SK-N-SH (cell line): ENCODE measurements at regions not wholly inside any gene's neighbourhood (a gene's known extent, or its start where the extent isn't known, plus 50 kb on each side); places are given as distances from the start of the nearest gene placed in this dataset.
A peak's percentile ranks its signal among the peaks of the same experiment; 100 is the strongest.

Experiments used
- CTCF ChIA-PET: fragments of 300-600, 350-600 bp; formaldehyde crosslinking; extraction: SDS; loops from one replicate; lab custom pipeline; 2021; lab: Yijun Ruan, JAX
- POLR2A ChIA-PET: fragments of 350-600 bp; sonication (Branson Sonifier 250); formaldehyde crosslinking; extraction: SDS; loops from one replicate; lab custom pipeline; 2020; ENCODE audit warnings: antibody characterized with exemption, inconsistent platforms; lab: Yijun Ruan, JAX
- DNase-seq: peaks from one replicate; pipeline ENCODE4 v3.0.0; 2012
- H2AFZ ChIP-seq: fragments of 200-600 bp; sonication (generic); 2 replicates; pipeline ENCODE4 v1.8.1; 2016; ENCODE audit warnings: antibody characterized with exemption, mild to moderate bottlenecking, low read depth
- H3F3A ChIP-seq: fragments of 200-600 bp; sonication (generic); replicated peaks from 2 replicates; pipeline ENCODE3; 2016; ENCODE audit warnings: antibody characterized with exemption, mild to moderate bottlenecking; ENCODE audit not compliant: insufficient read depth
- H3K27ac ChIP-seq, 2 experiments: fragments of 200-500 bp in 1 of 2; fragments of 200-600 bp in 1 of 2; sonication (Bioruptor generic) in 1 of 2; sonication (generic), shearing (Covaris generic) in 1 of 2; 2 replicates each; pipeline versions ENCODE4 v1.5.1 to v1.6.1; 2014 to 2016; ENCODE audit warnings: low read depth in 2 of 2, inconsistent platforms in 1 of 2, low read length in 1 of 2, mild to moderate bottlenecking in 1 of 2, mixed read lengths in 1 of 2
- H3K27me3 ChIP-seq: fragments of 200-600 bp; sonication (generic), shearing (Covaris generic); 2 replicates; pipeline ENCODE4 v1.6.1; 2016; ENCODE audit warnings: mixed run types; ENCODE audit not compliant: insufficient read depth
- H3K36me3 ChIP-seq, 2 experiments: fragments of 200-500 bp in 1 of 2; fragments of 200-600 bp in 1 of 2; sonication (Bioruptor generic) in 1 of 2; sonication (generic) in 1 of 2; replicated peaks in 1 of 2; 2 replicates each; pipeline versions ENCODE3 to v1.5.1; 2014 to 2016; ENCODE audit warnings: low read length in 1 of 2, mild to moderate bottlenecking in 1 of 2; ENCODE audit not compliant: insufficient read depth in 2 of 2, control insufficient read depth in 1 of 2
- H3K4me1 ChIP-seq, 2 experiments: fragments of 200-500 bp in 1 of 2; fragments of 200-600 bp in 1 of 2; sonication (Bioruptor generic) in 1 of 2; sonication (generic), shearing (Covaris generic) in 1 of 2; 2 replicates each; pipeline versions ENCODE4 v1.5.1 to v1.6.1; 2014 to 2016; ENCODE audit warnings: low read depth in 1 of 2, low read length in 1 of 2, mixed run types in 1 of 2; ENCODE audit not compliant: insufficient read depth in 2 of 2, control insufficient read depth in 1 of 2
- H3K4me2 ChIP-seq: fragments of 200-600 bp; sonication (generic), shearing (Covaris generic); 2 replicates; pipeline ENCODE4 v1.6.1; 2017; ENCODE audit warnings: mixed run types
- H3K4me3 ChIP-seq, 2 experiments: fragments of 200-500 bp in 1 of 2; fragments of 200-600 bp in 1 of 2; sonication (Bioruptor generic) in 1 of 2; sonication (generic), shearing (Covaris generic) in 1 of 2; 2 replicates each; pipeline versions ENCODE4 v1.5.1 to v1.8.1; 2014 to 2016; ENCODE audit warnings: low read depth in 2 of 2, inconsistent platforms in 1 of 2, low read length in 1 of 2, mild to moderate bottlenecking in 1 of 2, mixed read lengths in 1 of 2, moderate library complexity in 1 of 2
- H3K79me2 ChIP-seq: fragments of 200-600 bp; sonication (generic); 2 replicates; pipeline ENCODE4 v1.8.1; 2017; ENCODE audit warnings: mild to moderate bottlenecking; ENCODE audit not compliant: insufficient read depth
- H3K9ac ChIP-seq: fragments of 200-600 bp; sonication (generic); 2 replicates; pipeline ENCODE4 v1.6.1; 2017; ENCODE audit warnings: mixed run types
- H3K9me2 ChIP-seq: fragments of 200-600 bp; sonication (generic); 2 replicates; pipeline ENCODE4 v1.6.1; 2017; ENCODE audit warnings: mixed run types
- H3K9me3 ChIP-seq: fragments of 200-600 bp; sonication (generic); 2 replicates; pipeline ENCODE4 v1.6.1; 2017; ENCODE audit warnings: mixed run types, mild to moderate bottlenecking, moderate library complexity
- H4K20me1 ChIP-seq: fragments of 200-600 bp; sonication (generic); 2 replicates; pipeline ENCODE4 v1.6.1; 2017; ENCODE audit warnings: mild to moderate bottlenecking, mixed run types; ENCODE audit not compliant: insufficient read depth
- CHD2 ChIP-seq: fragments of 150-350 bp; IDR thresholded peaks from 2 replicates; pipeline ENCODE4 v1.6.1; 2018; ENCODE audit warnings: low read length; ENCODE audit not compliant: partially characterized antibody
- MEF2A ChIP-seq: IDR thresholded peaks from 2 replicates; pipeline ENCODE4 v1.4.0; 2012; ENCODE audit warnings: low read depth, borderline replicate concordance
- NFIC ChIP-seq: IDR thresholded peaks from 2 replicates; pipeline ENCODE4 v1.4.0; 2012; ENCODE audit warnings: borderline replicate concordance
- POLR2AphosphoS5 ChIP-seq: IDR thresholded peaks from 2 replicates; pipeline ENCODE4 v1.6.1; 2012; ENCODE audit warnings: low read depth, low read length
- SIN3A ChIP-seq: IDR thresholded peaks from 2 replicates; pipeline ENCODE4 v1.6.1; 2012; ENCODE audit warnings: low read depth, mild to moderate bottlenecking, low read length, moderate library complexity, borderline replicate concordance
- SMC3 ChIP-seq: IDR thresholded peaks from 2 replicates; pipeline ENCODE4 v1.6.1; 2012; ENCODE audit warnings: low read depth, low read length, improper control_type of control experiment
- TAF1 ChIP-seq: IDR thresholded peaks from 2 replicates; pipeline ENCODE4 v1.6.1; 2012; ENCODE audit warnings: low read depth, mild to moderate bottlenecking, low read length, moderate library complexity, borderline replicate concordance
- ZBTB33 ChIP-seq: IDR thresholded peaks from 2 replicates; pipeline ENCODE4 v1.4.0; 2012; ENCODE audit warnings: low read depth, borderline replicate concordance
- WGBS: methylation state at CpG from one replicate; pipeline ENCODE4 v1.1.6; 2017; ENCODE audit warnings: low lambda C conversion rate; 5-methylcytosine and 5-hydroxymethylcytosine counted together
- TF ChIP-seq, protein P1 (sequence below): fragments of 200-600 bp; sonication (generic); IDR thresholded peaks from 2 replicates; pipeline ENCODE4 v1.6.1; 2017; ENCODE audit warnings: antibody characterized with exemption, mild to moderate bottlenecking, moderate library complexity

DNA sequence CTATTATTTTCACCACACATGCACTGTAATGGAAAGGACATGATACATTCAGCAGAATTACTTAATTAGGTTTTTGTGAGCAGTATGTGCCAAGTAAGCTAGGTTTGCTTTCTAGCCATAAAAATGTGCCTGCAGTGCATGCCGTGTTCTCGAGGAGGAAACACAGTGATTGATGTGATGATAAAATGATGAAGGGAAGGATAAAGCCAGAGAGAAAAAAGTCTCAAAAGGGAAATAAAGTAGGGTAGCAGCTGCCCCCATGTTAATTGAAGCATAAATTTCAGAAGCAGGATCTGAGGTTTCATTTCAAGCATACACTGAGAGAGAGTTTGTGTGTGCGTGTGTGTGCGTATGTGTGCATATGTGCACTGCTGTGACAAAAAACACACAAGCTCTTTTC is 714.2 kb upstream of the C9orf72 start (continued):
- TF ChIP-seq ZBTB33 (no peak), MEF2A (no peak), NFIC (no peak)
- TF ChIP-seq, protein P1, sequence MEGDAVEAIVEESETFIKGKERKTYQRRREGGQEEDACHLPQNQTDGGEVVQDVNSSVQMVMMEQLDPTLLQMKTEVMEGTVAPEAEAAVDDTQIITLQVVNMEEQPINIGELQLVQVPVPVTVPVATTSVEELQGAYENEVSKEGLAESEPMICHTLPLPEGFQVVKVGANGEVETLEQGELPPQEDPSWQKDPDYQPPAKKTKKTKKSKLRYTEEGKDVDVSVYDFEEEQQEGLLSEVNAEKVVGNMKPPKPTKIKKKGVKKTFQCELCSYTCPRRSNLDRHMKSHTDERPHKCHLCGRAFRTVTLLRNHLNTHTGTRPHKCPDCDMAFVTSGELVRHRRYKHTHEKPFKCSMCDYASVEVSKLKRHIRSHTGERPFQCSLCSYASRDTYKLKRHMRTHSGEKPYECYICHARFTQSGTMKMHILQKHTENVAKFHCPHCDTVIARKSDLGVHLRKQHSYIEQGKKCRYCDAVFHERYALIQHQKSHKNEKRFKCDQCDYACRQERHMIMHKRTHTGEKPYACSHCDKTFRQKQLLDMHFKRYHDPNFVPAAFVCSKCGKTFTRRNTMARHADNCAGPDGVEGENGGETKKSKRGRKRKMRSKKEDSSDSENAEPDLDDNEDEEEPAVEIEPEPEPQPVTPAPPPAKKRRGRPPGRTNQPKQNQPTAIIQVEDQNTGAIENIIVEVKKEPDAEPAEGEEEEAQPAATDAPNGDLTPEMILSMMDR = no peak

GRCh38 chr9:28289746-28290145 is 716.5 kb upstream of the C9orf72 start:
- no peaks in the 10 kb centered on the region for H4K20me1 ChIP-seq
- H3K4me2 ChIP-seq = no peak overlapping the region
- H3F3A ChIP-seq = no peaks in the 10 kb centered on the region
- no peaks in the 10 kb centered on the region; a peak in 2 of 4 replicates for H3K4me1 ChIP-seq
- H3K36me3 ChIP-seq = no peaks in the 10 kb centered on the region
- no peak for DNase-seq
- H3K4me3 ChIP-seq = no peak overlapping the region
- H3K9ac ChIP-seq = no peak overlapping the region
- POLR2A ChIA-PET = no interaction called here
- no peaks in the 10 kb centered on the region for H3K9me3 ChIP-seq
- H3K9me2 ChIP-seq = no peaks in the 10 kb centered on the region
- H3K27ac ChIP-seq = no peak overlapping the region
- no peaks in the 10 kb centered on the region for H3K79me2 ChIP-seq
- H3K27me3 ChIP-seq = no peaks in the 10 kb centered on the region
- H2AFZ ChIP-seq = no peak overlapping the region
- TF ChIP-seq POLR2AphosphoS5 (no peak), TAF1 (no peak), NFIC (peak; percentile 25; the same call in 1 of the 2 replicates)
- CTCF ChIA-PET = no interaction called here

DNA sequence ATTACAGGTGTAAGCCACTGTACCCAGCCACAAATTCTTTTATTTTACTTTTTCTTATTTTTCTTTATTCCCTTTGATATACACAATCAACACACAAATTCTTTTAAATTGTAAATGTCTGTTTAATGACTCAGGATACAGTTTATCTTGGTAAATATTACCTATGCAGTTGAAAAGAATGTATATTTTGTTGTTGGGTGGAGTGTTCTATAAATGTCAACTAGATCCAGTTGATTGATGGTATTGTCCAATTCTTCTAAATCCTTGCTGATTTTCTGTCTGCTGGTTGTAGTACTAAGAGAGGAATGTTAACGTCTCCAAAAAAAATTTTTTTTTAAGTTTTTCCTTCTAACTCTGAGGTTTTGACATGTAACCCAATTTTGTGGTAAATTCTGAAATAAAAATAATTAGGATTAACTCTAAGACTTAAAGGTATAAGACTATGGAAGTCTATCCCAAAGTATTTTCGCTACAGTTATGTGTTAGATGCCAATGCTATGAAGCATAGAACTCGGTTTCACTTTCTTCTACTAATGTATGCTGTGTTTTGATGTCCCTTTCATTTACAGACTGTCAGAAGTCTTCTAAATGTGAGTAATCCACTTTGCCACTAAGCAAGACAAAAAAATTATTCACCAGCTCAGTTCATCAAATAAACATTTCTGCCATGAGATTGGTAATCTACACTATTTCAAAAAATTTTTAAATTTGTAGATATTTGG is 720.2 kb upstream of the C9orf72 start:
- H3K27ac ChIP-seq = no peak overlapping the region
- peaks cover 0 to 3% of the 10 kb centered on the region in 2 experiments for H3K36me3 ChIP-seq
- H3K9me3 ChIP-seq = no peaks in the 10 kb centered on the region
- H4K20me1 ChIP-seq = no peaks in the 10 kb centered on the region
- H3K79me2 ChIP-seq = no peaks in the 10 kb centered on the region
- H3K4me1 ChIP-seq = no peaks in the 10 kb centered on the region; a peak in 2 of 4 replicates
- no peak overlapping the region for H3K4me3 ChIP-seq
- WGBS = 71% methylated on average over 3 of the region's 3 CpGs
- no peaks in the 10 kb centered on the region for H3F3A ChIP-seq
- POLR2A ChIA-PET = no interaction called here
- no peak for DNase-seq
- H3K9ac ChIP-seq = no peak overlapping the region
- no peak overlapping the region for H2AFZ ChIP-seq
- no peaks in the 10 kb centered on the region for H3K9me2 ChIP-seq
- CTCF ChIA-PET = no interaction called here
- TF ChIP-seq SMC3 (no peak), SIN3A (no peak), CHD2 (no peak)
- H3K4me2 ChIP-seq = no peak overlapping the region
- no peaks in the 10 kb centered on the region for H3K27me3 ChIP-seq
